ENCODE measurements at regions not wholly inside any gene's neighbourhood (a gene's known extent, or its start where the extent isn't known, plus 50 kb on each side); places are given as distances from the start of the nearest gene placed in this dataset.

DNA sequence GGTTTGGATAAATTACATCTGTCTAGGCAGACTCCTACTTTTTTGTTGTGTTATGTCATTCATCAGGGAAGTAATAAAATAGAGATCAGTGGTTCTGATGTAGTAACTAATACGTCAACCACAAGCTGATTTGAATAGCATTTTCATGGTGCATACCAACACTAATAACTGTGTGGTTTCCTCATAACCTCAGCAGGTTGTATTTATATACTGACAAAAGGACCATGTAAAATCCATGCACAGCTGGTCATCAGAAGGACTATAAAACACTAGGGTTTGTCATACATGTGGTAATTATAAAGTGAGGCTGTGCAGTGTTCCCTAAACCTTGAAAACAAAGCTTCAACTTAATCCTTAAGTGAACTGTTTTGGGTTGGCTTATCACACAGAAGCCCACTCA, 216.8 kb upstream of the RBMS3 start:
- no peak overlapping the region for H3K27ac Mint-ChIP-seq (ENCODE audit: unreplicated experiment)
- no peak for DNase-seq (ENCODE audit: low spot score)
- H3K4me3 Mint-ChIP-seq (ENCODE audit: unreplicated experiment): no peak overlapping the region
- TF ChIP-seq, protein P1, sequence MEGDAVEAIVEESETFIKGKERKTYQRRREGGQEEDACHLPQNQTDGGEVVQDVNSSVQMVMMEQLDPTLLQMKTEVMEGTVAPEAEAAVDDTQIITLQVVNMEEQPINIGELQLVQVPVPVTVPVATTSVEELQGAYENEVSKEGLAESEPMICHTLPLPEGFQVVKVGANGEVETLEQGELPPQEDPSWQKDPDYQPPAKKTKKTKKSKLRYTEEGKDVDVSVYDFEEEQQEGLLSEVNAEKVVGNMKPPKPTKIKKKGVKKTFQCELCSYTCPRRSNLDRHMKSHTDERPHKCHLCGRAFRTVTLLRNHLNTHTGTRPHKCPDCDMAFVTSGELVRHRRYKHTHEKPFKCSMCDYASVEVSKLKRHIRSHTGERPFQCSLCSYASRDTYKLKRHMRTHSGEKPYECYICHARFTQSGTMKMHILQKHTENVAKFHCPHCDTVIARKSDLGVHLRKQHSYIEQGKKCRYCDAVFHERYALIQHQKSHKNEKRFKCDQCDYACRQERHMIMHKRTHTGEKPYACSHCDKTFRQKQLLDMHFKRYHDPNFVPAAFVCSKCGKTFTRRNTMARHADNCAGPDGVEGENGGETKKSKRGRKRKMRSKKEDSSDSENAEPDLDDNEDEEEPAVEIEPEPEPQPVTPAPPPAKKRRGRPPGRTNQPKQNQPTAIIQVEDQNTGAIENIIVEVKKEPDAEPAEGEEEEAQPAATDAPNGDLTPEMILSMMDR (IDR thresholded peaks at IDR 0.05; ENCODE audit: unreplicated experiment): no peak
- peaks cover 4% of the 10 kb centered on the region for H3K4me1 Mint-ChIP-seq (ENCODE audit: unreplicated experiment)
- no peaks in the 10 kb centered on the region for H3K9me3 Mint-ChIP-seq (ENCODE audit: unreplicated experiment)
- peaks cover 1% of the 10 kb centered on the region for H3K27me3 Mint-ChIP-seq (ENCODE audit: unreplicated experiment)
- H3K36me3 Mint-ChIP-seq (ENCODE audit: low read depth, unreplicated experiment): no peaks in the 10 kb centered on the region

DNA sequence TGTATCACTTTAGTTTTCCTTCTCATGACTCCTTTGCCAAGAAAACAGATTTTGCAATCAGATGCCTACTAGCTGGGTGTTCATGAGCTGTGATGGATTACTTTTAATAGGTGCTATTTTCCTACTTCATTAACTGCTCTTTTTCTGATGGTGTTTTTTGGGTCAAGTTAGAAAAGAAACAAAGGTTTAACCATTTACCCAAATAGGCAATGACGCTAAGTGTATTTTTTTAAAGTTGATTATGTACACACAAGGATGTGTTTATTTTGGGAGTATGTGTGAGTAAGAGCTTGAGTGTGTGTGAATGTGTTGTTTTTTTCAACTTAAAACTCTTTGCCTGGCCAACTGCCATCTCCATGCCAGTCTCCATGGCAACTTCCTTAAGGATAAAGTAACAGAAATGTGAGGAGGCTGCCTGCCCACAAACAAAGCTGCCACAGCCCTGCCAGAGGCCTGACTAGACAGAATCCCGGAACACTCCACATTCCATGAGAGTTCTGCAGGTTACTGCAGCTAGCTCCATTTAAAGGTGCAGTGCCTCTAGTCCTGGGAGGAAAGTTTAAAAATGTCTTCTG, 215.6 kb upstream of the RBMS3 start:
- H3K4me1 Mint-ChIP-seq (ENCODE audit: unreplicated experiment): peaks cover 4% of the 10 kb centered on the region
- peak overlapping the region; percentile 90 for H3K27ac Mint-ChIP-seq (ENCODE audit: unreplicated experiment)
- H3K27me3 Mint-ChIP-seq (ENCODE audit: unreplicated experiment): no peaks in the 10 kb centered on the region
- no peak overlapping the region for H3K4me3 Mint-ChIP-seq (ENCODE audit: unreplicated experiment)
- no peaks in the 10 kb centered on the region for H3K36me3 Mint-ChIP-seq (ENCODE audit: low read depth, unreplicated experiment)
- TF ChIP-seq, protein P1 (IDR thresholded peaks at IDR 0.05; ENCODE audit: unreplicated experiment): no peak
- peak; percentile 39 for DNase-seq (ENCODE audit: low spot score)
- no peaks in the 10 kb centered on the region for H3K9me3 Mint-ChIP-seq (ENCODE audit: unreplicated experiment)

DNA sequence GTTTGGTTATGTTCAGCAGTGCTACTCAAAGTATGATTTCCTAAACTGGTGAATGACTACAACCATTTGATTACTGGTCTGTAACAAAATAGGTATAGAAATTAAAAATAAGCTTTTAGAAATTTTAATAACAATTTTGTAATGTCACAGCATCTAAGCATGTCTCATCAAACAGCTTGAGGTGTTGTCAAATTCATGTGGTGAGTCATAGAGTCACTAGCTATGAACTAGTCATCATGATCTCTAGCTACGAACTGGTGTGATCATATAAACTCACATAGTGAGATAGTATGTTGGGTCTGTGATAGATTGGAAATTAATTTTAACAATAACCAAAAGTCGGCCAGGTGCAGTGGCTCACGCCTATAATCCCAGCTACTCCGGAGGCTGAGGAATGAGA, 213.9 kb upstream of the RBMS3 start:
- TF ChIP-seq, protein P1 (IDR thresholded peaks at IDR 0.05; ENCODE audit: unreplicated experiment): no peak
- Mint-ChIP-seq H3K27ac (ENCODE audit: unreplicated experiment) (no peak overlapping the region), H3K4me3 (ENCODE audit: unreplicated experiment) (no peak overlapping the region), H3K9me3 (ENCODE audit: unreplicated experiment) (no peaks in the 10 kb centered on the region), H3K27me3 (ENCODE audit: unreplicated experiment) (no peaks in the 10 kb centered on the region), H3K36me3 (ENCODE audit: low read depth, unreplicated experiment) (no peaks in the 10 kb centered on the region), H3K4me1 (ENCODE audit: unreplicated experiment) (peaks cover 4% of the 10 kb centered on the region)
- DNase-seq (ENCODE audit: low spot score): no peak

DNA sequence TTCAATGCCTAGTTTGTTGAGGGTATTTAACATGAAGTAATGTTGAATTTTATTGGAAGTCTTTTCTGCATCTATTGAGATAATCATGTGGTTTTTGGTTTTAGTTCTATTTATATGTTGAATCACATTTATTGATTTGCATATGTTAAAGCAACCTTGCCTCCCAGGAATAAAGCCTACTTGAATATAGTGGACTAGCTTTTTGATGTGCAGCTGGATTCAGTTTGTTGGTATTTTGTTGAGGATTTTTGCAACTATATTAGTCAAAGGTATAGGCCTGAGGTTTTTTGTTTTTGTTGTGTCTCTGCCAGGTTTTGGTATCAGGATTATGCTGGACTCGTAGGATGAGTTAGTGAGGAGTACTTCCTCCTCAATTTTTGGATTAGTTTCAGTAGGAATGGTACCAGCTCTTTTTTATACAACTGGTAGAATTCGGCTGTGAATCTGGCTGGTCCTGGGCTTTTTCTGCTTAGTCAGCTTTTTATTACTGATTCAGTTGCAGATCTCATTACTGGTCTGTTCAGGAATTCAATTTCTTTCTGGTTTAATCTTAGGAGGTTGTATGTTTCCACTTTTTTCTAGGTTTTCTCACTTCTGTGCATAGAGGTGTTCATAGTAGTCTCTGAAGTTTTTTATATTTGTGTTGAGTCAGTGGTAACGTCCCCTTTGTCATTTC, 209.8 kb upstream of the RBMS3 start:
- H3K4me3 Mint-ChIP-seq (ENCODE audit: unreplicated experiment): no peak overlapping the region
- TF ChIP-seq, protein P1 (IDR thresholded peaks at IDR 0.05; ENCODE audit: unreplicated experiment): no peak
- DNase-seq (ENCODE audit: low spot score): no peak
- no peaks in the 10 kb centered on the region for H3K9me3 Mint-ChIP-seq (ENCODE audit: unreplicated experiment)
- H3K36me3 Mint-ChIP-seq (ENCODE audit: low read depth, unreplicated experiment): no peaks in the 10 kb centered on the region
- no peaks in the 10 kb centered on the region for H3K4me1 Mint-ChIP-seq (ENCODE audit: unreplicated experiment)
- H3K27me3 Mint-ChIP-seq (ENCODE audit: unreplicated experiment): no peaks in the 10 kb centered on the region
- no peak overlapping the region for H3K27ac Mint-ChIP-seq (ENCODE audit: unreplicated experiment)

DNA sequence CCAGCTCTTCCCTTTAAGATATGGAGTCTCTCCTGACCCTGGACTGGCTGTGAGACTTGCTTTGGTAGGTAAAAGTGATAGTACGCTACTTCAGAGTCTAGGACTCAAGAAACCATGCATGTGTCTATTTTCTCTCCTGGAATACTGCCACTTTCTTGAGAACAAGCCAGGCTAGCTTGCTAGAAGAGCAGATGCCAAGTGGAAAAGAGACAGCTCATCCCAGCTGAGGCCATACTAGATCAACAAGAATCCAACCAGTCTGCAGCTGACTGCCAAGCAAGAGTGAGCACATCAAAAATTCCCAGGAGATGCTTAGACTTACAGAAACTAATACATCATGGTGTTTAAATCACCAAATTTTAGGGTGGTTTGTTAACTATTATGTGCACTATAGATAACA, 208.3 kb upstream of the RBMS3 start:
- H3K9me3 Mint-ChIP-seq (ENCODE audit: unreplicated experiment): no peaks in the 10 kb centered on the region
- TF ChIP-seq, protein P1 (IDR thresholded peaks at IDR 0.05; ENCODE audit: unreplicated experiment): no peak
- no peaks in the 10 kb centered on the region for H3K4me1 Mint-ChIP-seq (ENCODE audit: unreplicated experiment)
- H3K27ac Mint-ChIP-seq (ENCODE audit: unreplicated experiment): no peak overlapping the region
- H3K27me3 Mint-ChIP-seq (ENCODE audit: unreplicated experiment): no peaks in the 10 kb centered on the region
- no peak for DNase-seq (ENCODE audit: low spot score)
- no peak overlapping the region for H3K4me3 Mint-ChIP-seq (ENCODE audit: unreplicated experiment)
- H3K36me3 Mint-ChIP-seq (ENCODE audit: low read depth, unreplicated experiment): no peaks in the 10 kb centered on the region
